NCI-H2029 (cell line): ENCODE measurements at regions not wholly inside any gene's neighbourhood (a gene's known extent, or its start where the extent isn't known, plus 50 kb on each side); places are given as distances from the start of the nearest gene placed in this dataset.

Source experiments
- DNase-seq: peaks from one replicate; lab custom pipeline; 2025; lab: John Stamatoyannopoulos, UW

- no peak for DNase-seq
These were observed 552.6 kb upstream of the INTU start for GRCh38 chr4:127080141-127080540.

DNA sequence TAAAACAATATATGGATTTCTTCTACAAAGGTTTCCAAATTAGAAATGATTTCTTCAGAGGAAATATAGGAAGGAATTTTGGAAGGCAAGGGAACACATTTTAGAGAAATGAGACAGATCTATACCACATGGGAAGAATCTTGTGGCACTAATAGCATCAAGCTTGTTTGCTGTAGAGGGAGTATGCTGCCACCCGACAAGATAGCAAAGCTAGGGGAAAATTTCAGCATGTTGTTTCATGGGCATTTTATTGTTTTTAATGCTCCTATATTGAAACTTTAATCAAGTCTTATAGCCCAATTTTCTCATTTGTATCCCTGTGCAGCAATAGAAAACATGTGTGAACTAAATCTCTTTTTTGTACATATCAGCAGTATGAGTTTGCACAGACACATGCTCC, 551.7 kb upstream of the INTU start:
- no peak for DNase-seq

DNA sequence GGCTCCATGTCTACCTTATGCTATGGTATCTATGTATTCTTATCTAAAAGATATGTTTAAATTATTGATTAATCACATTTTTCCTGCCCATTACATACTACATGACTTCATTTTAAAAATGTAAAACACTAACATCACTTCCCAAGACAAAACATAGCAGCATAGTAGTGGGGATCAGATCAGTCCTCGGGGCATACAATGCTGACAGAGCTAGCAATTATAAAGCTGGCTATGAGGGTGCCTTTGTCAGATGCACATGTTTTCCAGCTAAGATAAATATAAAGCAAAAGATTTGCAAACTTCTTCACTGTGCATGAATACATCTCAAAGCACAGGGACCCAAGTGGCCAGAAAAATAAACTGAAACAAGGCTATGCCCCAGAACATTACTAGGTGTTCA, 549.8 kb upstream of the INTU start:
- no peak for DNase-seq

- no peak for DNase-seq
These were observed 548.1 kb upstream of the INTU start for GRCh38 chr4:127084666-127085065.

GRCh38 chr4:127097061-127097460, 535.7 kb upstream of the INTU start:
- no peak for DNase-seq

DNA sequence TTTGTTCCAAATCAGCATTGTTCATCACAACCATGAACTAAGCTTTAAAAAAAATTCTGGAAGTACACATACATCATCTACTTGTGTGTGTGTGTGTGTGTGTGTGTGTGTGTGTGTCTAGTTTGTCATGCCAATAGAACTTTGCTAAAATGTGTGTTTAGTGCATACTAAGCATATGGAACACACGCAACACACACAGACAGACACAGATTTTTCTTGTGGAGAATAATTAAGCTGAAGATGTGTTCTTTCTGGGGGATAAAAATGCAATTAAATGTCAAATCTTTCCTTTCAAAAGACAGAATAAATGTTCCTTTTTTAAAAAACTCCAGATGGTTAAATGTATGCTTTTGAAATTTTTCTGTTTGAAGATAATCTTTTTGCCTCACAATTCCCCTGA, 530.4 kb upstream of the INTU start:
- no peak for DNase-seq

GRCh38 chr4:127103681-127104115, 529.1 kb upstream of the INTU start:
- DNase-seq = no peak

- DNase-seq = no peak
These were observed 518.9 kb upstream of the INTU start for GRCh38 chr4:127113844-127114362.

GRCh38 chr4:127118681-127119080, 514.1 kb upstream of the INTU start:
- no peak for DNase-seq

GRCh38 chr4:127120441-127121090, 512.2 kb upstream of the INTU start:
- DNase-seq = no peak

- no peak for DNase-seq
These were observed 507.8 kb upstream of the INTU start for GRCh38 chr4:127124919-127125318.

- DNase-seq = no peak
These were observed 506.0 kb upstream of the INTU start for GRCh38 chr4:127126718-127127117.

DNA sequence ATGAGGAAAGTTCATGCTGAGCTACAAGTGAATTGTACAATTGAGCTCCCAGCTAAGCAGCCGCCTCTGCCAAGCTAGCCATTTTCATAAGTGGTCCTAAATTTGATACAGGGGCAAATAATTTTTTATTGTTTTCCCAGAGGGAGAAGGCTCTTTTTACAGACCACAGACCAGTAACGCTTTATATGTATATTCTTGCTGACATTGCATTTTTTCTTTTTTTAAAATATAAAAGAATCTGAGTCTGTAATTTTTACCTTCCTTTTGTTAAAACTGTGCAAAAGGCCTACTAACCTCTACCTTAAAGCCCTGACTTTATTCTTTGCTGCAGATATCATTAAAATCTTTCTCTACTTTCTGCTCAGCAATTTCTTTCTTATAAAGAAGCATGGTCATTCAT, 501.2 kb upstream of the INTU start:
- DNase-seq = no peak

- peak; percentile 80 for DNase-seq
These were observed 498.3 kb upstream of the INTU start for GRCh38 chr4:127134490-127134889.

DNA sequence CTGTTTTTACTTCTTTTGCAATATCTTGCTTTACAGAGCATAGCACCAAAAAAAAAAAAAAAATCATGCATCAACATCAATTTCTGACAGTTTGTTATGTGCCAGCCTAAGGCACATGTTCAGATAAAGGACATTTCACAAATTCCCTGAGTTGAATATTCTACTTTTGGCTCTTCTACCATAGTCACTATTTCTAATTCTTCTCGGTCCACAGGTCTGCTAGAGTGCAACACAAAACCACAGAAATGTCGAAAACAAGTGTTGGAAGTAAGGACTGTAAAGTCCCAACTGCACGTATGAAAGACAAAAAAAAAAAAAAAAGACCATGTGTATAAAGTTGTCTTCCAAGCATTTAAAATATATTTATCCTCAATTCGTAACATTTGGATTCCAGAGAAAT, 494.2 kb upstream of the INTU start:
- DNase-seq = no peak

DNA sequence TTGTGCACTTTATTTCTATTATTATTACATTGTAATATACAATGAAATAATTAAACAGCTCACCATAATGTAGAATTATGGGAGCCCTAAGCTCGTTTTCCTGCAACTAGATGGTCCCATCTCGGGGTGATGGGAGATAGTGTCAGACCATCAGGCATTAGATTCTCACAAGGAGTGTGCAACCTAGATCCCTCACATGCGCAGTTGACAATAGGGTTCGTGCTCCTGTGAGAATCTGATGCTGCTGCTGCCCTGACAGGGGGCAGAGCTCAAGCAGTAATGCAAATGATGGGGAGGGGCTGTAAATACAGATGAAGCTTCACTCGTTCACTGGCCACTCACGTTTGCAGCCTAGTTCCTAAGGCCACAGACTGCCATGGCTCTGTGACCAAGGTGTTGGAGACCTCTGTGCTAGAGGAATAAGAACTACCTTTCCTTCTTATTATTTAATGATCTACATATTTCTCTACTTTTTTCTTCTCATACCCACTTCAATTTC, 492.9 kb upstream of the INTU start:
- DNase-seq = no peak

DNA sequence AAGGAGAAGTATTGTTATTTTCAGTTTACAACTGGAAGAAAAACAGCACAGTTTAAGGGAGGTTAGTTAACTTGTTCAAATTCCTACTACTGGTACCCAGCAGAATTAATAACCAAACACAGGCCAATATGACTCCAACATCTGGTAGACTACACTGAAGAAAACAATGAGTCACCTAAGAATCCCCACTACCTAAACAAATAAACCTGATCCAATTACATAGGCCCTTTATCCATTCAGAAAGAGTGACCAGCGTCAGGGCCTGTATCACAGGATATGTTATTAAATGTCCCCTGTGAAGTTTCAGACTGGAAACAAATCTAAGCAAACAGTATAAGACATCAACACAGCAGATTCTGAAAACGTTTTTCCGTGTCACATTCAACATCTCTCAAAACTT, 492.5 kb upstream of the INTU start:
- peak; percentile 36 for DNase-seq

GRCh38 chr4:127141856-127142255, 490.9 kb upstream of the INTU start:
- DNase-seq = no peak

DNA sequence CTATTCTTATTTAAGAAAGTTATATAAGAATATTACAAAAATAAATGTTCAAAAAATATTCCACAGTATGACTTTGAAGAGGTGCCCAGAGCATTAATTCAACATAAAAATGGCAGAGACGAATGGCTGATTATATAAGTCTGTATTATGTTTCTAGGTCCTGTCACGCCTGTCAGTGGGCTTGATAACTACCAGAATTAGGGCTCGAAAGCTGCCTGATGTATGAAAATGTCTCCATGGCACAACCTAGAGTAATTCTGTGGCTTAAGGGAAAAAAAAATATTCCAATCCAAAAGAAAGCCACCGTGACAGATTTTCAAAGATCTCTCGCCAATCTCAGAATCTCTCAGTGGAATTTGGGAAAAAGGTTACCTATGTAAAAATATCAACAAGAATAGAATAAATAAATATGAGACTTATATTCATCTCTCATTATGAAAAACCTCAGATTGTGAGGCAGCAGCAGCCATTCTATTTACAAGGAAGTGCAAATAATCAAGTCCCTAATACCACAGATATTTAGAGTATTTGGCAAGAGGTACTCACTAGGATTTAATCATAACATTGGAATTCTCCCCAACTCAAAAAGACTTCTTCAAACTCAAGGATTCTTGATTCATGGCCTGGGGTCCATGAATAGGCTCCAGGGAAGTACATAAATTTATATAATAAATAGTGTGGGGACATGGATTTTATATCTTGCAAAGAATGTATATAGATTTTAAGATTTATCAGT, 489.1 kb upstream of the INTU start:
- DNase-seq = no peak

DNA sequence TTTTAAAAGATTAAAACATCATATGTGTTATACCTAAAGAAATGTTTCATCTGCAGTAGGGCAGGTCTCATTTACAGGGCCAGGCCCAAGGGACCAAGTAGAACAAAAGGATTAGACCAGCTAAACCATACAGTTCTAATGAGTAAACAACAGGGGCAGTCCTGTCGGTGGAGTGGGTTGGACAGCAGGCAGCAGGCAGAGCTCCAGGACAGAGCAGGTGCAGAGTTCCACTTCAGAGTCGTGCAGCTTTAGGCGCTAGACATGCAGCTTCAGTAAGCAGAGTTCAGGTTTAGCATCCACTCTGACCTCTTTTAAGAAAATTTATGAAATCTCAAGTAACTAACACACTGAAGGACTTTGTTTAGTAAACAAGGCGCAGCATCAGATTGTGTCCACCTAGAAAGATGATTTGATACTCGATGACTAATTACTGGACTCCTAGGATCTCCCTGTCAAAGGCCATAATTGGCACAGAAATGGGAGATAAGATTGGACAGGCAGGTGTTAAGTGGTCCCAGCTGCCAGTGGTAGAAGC, 487.7 kb upstream of the INTU start:
- peak; percentile 83 for DNase-seq

- DNase-seq = no peak
These were observed 484.6 kb upstream of the INTU start for GRCh38 chr4:127148165-127148564.

- DNase-seq = no peak
These were observed 483.7 kb upstream of the INTU start for GRCh38 chr4:127149086-127149485.

GRCh38 chr4:127151941-127152340, 480.8 kb upstream of the INTU start:
- DNase-seq = no peak
